Hepatocyte (in vitro differentiated cells): ENCODE measurements at regions not wholly inside any gene's neighbourhood (a gene's known extent, or its start where the extent isn't known, plus 50 kb on each side); places are given as distances from the start of the nearest gene placed in this dataset.
"Not testable (repeated sequence)": the region's sequence is repeated elsewhere in the genome, so short reads cannot be mapped to it uniquely, and the experiment has no call there.

Experiments
- EZH2 ChIP-seq: fragments of 200-600 bp; sonication (generic); IDR thresholded peaks from 2 replicates; pipeline ENCODE4 v1.6.1; 2016; ENCODE audit warnings: antibody characterized with exemption, mild to moderate bottlenecking, borderline replicate concordance
- EZH2phosphoT487 ChIP-seq: fragments of 200-600 bp; sonication (generic); IDR thresholded peaks from one replicate; pipeline ENCODE4 v1.6.1; 2018; ENCODE audit warnings: antibody characterized with exemption, mild to moderate bottlenecking, low read depth, moderate library complexity; ENCODE audit not compliant: unreplicated experiment, severe bottlenecking
- TF ChIP-seq, protein P1 (sequence below): fragments of 200-600 bp; sonication (generic); IDR thresholded peaks from 2 replicates; pipeline ENCODE4 v1.5.1; 2016; ENCODE audit warnings: antibody characterized with exemption, mild to moderate bottlenecking; ENCODE audit not compliant: poor library complexity

DNA sequence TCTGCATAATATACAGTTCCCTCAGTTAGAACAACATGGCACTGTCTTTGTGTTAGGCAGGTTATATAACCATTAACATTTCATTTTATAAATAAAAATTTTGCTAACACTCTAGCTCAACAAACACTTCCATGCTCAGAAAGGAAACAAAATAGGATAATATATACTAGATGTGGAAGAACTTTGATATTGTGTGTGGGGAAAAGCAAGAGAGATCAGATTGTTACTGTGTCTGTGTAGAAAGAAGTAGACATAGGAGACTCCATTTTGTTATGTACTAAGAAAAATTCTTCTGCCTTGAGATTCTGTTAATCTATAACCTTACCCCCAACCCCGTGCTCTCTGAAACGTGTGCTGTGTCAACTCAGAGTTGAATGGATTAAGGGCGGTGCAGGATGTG lies 111.1 kb upstream of the TRPC6 start:
- TF ChIP-seq, protein P1, sequence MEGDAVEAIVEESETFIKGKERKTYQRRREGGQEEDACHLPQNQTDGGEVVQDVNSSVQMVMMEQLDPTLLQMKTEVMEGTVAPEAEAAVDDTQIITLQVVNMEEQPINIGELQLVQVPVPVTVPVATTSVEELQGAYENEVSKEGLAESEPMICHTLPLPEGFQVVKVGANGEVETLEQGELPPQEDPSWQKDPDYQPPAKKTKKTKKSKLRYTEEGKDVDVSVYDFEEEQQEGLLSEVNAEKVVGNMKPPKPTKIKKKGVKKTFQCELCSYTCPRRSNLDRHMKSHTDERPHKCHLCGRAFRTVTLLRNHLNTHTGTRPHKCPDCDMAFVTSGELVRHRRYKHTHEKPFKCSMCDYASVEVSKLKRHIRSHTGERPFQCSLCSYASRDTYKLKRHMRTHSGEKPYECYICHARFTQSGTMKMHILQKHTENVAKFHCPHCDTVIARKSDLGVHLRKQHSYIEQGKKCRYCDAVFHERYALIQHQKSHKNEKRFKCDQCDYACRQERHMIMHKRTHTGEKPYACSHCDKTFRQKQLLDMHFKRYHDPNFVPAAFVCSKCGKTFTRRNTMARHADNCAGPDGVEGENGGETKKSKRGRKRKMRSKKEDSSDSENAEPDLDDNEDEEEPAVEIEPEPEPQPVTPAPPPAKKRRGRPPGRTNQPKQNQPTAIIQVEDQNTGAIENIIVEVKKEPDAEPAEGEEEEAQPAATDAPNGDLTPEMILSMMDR: not testable (repeated sequence)
- TF ChIP-seq EZH2phosphoT487, EZH2: not testable (repeated sequence)
